ENCODE measurements at regions not wholly inside any gene's neighbourhood (a gene's known extent, or its start where the extent isn't known, plus 50 kb on each side); places are given as distances from the start of the nearest gene placed in this dataset.
"Not testable (repeated sequence)": the region's sequence is repeated elsewhere in the genome, so short reads cannot be mapped to it uniquely, and the experiment has no call there.

DNA sequence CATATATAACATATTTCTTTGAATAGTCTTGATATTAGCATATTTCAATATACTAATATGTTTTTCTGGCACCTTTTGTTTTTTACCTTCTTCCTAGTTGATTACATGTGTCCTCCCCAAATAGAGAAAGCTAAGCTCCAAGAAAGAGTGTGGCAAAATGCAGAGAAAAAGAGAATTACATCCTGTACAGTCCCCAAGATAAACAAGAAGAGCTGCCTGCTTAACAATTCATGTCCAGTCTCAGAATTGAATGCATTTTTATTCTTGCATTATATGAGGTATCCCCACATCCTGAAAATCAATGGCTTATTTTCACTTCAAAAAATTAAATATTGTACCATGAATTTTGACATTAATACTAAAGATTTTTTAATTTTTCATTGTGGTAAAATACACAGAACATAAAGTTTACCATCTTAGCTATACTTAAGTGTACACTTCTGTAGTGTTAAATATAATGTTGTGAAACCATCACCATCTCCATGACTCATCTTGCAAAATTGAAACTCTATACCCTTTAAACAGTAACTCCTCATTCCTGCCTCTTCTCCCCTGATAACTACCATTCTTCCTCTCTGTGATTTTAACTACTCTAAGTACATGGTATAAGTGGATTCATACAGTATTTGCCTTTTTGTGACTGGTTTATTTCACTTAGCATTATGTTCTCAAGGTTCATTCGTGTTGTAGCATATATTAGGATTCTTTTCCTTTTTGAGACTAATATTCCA is 490.3 kb downstream of the COL12A1 start:
- no peak for DNase-seq (ENCODE audit: low spot score)

DNA sequence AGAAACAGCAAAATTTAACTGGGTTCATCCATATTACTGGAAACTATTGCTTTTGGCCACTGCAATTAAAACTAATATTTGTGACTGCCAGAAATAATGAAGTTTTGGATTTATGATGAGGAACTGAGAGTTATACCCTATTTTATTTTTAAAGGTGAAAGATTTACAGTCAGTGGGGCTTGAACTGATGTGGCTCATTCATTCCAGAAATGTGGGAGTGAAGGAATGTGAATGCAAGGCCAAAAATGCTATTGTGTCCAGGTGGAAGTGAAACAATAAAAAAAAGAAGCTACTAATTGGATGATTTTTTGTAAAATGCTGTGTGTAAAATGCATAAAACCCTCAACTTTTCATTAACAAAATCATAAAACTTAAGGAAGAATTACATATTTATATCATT is 491.9 kb downstream of the COL12A1 start:
- no peak for DNase-seq (ENCODE audit: low spot score)

DNA sequence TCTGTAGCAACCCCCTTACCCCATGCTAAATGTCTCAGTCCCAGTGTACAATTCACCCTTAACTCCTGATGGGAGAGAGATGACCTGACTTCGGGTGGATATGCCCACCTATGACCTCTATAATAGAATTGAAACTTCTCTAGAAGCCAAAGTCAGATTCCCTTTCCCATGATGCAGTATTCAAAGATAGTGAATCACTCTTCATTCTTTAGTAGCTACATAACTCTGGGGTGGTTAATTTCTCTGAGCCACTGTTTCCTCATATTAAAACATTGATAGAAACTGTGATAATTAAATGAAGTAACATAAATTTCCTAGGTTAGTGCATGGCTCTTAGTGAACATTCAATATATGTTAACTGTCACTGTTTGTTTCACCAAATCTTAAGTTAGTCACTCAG is 500.4 kb downstream of the COL12A1 start:
- no peak for DNase-seq (ENCODE audit: low spot score)

DNA sequence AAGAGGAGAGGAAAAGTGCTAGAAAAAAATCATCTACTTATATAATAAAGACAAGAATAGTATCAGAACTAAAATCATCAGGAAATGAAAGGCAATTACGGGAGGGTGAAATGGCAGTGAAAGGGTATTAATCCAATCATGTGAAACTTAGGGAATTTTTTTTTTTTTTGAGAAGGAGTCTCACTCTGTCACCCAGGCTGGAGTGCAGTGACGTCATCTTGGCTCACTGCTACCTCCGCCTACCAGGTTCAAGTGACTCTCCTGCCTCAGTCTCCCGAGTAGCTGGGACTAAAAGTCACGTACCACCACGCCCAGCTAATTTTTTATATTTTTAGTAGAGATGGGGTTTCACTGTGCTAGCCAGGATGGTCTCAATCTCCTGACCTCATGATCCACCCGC is 501.3 kb downstream of the COL12A1 start:
- DNase-seq (ENCODE audit: low spot score), result not testable (repeated sequence)

DNA sequence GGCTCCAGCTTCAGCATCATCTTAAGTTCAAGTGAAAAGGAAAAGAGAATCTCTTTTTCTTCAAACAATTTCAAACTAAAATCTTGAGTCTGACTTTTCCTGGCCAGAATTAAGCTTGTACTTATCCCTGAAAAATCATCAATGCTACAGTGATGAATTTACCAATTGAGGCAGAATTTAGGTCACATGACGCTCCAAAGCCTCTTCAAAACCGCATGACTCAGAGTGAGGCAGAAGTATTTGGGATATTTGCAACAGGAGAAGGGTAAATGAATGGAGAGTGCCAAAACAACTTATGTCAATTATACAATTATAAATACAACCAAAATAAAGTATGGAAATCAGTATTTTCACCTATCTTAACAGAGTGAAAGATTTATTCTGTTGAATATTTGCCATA is 515.5 kb downstream of the COL12A1 start:
- no peak for DNase-seq (ENCODE audit: low spot score)

DNA sequence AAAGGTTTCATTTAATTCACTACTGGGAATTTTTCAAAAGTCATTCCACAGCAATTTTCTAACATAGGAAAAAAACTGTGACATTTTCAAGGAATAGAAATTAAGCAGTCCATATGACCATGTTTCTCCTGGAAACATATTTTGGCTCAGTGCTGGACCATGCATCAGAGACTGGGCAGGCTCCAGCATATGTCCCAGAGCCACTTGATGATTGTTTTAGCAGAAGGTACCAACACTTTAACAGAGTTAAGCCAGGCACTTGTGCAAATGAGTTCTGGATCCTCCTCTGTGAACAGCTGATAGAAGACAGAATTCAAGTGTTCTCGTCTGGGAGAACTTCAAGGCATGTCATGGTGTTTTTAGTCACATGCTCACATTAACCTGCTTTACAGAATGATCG is 516.3 kb downstream of the COL12A1 start:
- DNase-seq (ENCODE audit: low spot score), result no peak

DNA sequence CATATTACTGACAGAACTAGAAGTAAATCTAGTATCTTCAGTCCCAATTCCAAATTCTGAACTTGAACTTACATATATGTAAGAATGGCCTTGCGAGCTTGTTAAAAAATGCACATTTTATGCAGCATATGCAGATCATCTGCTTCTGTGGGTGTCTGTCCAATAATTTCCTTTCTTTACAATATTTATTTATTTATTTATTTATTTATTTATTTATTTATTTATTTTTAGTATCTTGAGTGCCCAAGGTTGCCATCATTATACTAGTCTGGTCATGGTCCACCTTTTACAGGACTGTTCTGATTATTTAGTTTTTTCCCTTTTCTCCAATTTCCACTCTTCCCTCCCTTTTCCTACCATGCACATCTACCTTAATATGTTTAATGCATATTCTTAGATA is 528.4 kb downstream of the COL12A1 start:
- no peak for DNase-seq (ENCODE audit: low spot score)

DNA sequence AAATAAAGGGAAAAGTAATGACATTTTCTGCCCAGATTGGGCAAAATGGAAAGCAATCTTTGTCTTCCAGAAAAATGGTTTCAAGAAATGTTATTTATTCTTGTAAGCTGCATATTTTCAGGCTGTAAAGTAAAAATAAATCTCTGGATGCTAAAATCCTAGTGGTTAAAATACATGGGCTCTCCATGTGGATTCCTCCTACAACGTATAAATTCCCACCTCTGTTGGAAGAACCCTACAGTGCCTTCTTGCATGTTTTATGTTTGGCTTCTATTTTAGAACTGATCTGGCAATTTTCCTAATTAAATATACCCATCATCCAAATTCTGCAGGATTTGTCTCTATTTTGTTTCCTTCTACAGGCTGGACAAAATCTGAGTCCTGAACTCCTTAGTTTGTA is 528.9 kb downstream of the COL12A1 start:
- no peak for DNase-seq (ENCODE audit: low spot score)

DNA sequence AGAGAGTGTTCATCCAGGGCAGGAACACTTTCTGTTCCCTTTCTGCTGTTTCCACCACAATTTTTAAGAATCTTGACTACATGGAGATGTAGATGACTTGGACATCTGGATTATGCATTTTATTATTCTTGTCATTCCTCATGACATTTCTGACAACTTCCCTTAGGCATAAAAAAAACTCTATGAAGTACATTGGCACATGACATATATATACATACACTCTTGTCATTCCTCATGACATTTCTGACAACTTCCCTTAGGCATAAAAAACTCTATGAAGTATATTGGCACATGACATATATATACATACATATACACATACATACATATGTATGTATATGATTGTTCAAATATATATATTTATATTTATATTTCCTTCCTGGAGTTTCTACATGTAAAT is 531.5 kb downstream of the COL12A1 start:
- no peak for DNase-seq (ENCODE audit: low spot score)

DNA sequence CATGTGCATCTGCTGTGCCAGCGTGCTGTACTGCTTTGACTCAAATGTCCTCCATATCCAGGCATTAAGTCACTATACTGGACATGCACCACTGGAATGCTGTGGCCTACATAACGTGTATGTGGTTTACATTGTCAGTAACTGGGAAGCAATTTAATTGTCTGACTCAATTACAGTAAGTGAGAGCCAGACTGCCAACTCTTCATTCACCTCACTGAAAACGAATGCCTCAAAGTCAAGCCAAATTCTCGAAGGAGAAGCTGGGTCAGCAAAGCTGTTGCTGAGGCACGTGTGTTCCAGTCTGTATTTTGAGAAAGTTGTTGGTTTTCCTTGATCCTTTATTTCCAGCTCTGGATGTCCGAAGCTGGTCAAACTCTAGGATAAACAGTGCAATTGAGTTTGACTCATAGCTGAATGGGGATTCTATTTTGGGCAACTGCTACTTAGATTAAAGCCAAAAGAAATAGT is 534.3 kb downstream of the COL12A1 start:
- no peak for DNase-seq (ENCODE audit: low spot score)

DNA sequence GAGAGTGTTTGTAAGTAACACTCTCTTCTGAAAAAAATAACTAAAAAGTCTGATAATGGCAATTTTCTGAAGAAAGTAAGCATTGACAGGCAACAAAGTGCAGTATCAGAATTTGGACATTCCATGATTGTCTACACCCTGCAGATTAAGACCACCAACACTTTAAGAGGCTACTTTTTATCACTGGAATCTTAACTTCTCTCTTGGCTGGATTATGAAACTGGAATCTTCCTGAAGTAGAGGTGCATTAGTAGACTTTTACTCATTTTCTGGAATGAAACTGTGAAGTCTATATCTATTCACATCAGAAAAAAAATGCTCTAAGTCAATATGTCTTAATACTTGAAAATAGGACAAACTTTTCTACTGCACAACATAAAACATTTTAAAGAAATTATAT is 547.5 kb downstream of the COL12A1 start:
- DNase-seq (ENCODE audit: low spot score), result no peak

DNA sequence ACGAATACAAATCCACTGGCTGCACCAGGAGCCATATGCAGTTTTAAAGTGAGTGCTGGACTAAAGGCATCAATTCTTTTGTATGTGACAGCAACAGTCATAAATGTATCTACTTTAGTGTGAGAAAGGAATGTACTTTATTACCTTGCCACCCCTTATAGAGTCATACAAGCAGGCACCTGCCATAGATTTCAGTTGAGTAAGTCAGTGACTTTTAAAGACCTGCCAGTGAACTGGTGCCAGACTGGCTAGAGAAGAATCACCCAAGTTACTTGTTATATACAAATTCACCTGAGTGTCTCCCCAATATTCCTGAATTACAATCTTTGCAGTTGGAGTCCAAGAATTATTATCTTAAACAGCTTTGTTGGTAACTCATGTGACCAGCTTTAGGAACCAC is 547.9 kb downstream of the COL12A1 start:
- no peak for DNase-seq (ENCODE audit: low spot score)

DNA sequence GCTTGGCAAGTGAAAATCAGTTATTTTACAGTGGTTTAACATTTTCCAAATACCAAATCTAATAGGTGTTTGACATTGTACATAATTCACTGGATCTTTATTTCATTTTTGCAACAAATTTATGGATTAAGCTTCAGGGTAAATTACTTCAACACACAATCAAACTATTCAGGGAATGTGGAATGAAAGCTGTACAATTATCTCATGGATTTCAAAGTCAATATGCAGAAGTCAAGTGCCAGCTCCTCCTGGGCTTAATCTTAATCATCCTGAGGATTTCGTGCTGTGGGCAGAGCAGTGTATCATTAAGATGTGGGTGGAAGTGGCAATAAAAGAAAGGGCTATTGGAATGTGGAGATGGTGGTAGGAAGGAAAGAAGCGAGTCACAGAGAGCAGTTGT is 548.8 kb downstream of the COL12A1 start:
- no peak for DNase-seq (ENCODE audit: low spot score)

DNA sequence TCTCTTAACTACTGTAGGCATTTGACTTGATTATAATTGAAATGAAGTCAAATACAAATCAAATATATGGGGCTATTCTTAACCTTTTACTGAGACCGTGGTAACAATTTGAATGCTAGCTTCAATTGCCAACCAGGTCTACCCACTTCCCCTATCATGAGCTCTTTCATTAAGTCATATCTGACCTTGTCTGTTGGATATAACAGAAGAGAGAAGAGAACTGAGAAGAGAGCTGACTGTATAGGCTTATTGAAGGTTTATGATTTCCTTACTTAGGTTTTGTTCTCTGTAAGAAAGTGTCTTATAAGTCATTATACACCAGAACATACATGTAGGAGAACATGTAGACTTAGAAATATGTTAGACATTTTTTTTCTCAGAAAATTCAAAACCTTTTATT is 549.4 kb downstream of the COL12A1 start:
- DNase-seq (ENCODE audit: low spot score), result no peak

DNA sequence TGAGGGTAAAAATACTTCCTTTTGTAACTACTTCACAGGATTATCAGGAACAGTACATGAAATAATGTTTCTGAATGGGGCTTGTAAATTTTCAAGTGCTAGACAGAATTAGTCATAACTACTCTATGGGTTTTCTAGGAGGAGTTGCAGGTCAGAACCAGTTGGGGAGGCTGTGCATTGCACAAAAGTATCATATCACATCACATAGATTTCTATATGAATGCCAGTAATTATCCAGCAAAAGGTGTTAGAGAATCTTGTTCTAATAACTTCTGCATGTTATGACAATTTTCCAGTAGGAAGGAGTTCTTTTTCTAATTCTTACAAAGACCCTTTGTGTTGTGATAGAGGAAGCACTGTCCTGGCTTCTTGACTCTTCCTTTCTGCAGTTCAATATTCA is 551.6 kb downstream of the COL12A1 start:
- no peak for DNase-seq (ENCODE audit: low spot score)

DNA sequence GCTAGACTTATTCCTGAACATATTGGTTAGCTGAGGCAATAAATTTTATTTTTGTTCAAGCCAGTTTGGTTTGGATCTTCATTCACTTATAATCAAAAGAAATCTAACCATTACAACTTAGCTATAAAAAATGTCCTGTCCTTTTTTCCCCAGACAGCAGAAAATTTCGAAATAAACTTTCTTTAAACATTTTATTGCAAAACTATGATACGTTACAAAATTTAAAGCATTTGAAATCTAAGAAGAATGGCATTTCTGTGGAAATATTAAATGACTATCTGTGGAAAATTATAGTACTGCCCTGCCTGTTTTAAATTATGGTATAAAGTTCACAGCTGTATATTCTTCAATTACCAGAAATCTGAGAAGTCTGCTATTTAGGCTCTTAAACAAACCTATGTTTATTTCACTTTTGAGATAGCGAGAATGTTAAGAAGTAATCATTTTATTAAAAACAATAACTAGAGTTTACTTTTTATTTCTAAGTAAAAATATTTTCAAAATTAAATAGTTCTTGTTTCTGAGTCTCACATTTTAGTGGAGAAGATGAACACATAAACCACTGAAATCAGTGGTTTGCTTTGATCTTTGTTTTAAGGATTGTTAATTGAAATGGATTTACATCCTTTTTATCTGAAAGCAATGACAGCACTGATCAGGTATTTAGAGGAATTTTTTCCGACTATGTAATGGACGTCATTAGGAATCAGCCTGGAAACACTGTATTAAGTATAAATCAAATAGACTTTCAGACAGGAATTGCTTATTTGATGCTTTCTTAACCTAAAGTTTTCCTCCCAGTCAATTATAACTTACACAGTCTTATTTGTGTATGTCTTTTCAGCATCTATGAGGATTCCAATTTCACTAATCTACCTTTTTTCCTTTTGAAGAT is 553.7 kb downstream of the COL12A1 start:
- DNase-seq (ENCODE audit: low spot score), result no peak

DNA sequence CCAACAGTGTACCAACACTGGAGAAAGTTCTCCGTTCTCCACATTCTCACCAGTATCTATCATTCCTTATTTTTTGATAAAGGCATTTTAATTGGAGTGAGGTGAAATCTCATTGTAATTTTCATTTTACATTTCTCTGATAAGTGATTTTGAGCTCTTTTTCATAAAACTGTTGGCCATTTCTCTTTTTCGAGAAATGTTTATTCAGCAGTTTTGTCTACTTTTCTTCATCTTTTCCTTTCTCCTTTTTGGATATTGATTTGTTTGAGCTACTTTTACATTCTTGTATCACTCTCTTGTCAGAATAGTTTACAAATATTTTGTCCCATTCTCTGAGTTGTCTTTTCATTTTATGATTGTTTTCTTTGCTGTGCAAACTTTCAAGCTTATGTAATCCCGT is 555.2 kb downstream of the COL12A1 start:
- no peak for DNase-seq (ENCODE audit: low spot score)

DNA sequence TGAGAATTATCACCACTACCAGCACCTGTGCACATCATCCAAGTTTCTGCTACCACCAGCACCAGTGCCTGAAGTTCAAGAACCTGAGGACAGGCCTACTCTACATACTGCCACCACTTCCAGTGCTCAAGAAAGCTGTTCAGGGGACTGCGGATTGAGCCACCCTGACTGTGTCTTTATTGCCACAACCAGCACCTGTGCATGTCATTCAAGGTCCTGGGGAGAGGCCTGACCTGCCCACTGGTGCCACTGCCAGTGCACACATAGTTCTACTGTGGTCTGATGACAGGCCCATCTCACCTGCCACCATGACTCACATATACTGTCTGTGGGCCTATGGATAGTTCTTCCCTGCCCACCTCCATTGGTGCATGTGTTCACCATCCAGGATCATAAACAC is 559.4 kb downstream of the COL12A1 start:
- no peak for DNase-seq (ENCODE audit: low spot score)

DNA sequence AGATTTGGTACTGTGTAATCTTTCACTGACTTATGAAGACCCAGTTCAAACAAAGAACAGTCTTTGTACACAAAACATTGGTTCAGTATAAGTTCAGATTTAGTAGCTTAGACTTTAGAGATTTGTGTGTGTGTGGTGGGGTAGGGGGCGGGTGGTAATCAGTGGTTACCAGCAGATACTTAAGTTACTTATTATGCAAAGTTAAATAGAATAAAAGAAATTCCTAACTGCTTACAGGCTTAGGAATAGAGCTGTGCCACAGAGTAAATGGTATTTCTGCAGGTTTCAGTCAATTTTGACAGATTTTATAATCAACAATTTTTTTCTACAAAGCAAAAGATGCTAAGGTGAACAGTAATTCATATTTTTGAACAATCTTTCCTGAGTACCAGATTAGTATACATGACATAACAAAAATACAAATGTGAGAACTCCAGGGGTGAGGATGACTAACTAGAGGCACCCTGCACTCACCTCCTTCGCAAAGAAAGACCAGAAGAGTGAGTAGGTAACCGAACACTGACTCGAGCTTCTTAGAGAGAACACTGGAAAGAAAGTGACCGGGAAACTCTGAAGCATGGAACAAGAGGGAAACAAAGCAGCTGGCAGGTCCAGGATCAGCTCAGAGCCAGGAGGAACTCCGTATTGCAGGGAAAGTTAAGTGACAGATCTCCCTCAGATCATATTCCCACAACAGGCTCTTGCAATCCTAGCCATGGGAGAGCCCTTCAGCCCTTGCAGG is 560.6 kb downstream of the COL12A1 start:
- DNase-seq (ENCODE audit: low spot score), result peak; percentile 41

DNA sequence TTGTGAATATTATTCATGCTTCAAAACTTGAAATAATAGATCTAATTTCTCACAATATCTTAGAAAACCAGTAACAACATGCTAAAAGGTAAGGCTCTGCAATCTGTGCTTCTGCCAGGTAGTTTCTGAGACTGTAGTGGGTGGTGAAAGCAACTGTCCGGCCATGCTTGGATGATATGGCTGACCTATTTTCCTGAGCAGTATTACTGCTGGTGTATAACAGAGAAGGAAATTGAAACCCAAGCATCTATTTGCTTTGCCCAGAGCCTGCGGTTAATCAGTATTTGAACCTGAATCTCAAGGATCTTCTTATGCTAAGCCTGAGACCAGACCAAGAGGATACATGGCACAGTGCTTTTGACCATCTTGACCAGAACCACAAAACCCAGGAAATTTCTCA is 563.8 kb downstream of the COL12A1 start:
- no peak for DNase-seq (ENCODE audit: low spot score)

DNA sequence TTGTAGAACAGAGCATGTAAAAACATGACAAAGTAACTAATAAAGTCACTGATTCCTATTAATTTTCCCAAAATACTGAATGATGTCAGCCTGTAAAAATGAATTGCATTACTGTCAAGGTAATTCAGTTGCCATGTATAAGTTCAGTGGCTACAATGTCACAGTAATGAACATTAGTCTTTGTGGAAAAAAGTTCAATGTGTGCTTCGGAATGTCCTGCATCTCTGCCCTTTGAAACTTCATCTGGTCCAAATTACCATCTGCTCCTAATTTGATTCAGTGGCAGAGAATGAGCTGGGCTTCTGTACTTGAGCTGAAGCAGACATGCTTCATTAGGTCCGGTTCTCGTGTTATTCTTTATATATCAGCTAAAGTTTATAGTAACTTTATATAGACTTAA is 567.4 kb downstream of the COL12A1 start:
- DNase-seq (ENCODE audit: low spot score), result no peak

DNA sequence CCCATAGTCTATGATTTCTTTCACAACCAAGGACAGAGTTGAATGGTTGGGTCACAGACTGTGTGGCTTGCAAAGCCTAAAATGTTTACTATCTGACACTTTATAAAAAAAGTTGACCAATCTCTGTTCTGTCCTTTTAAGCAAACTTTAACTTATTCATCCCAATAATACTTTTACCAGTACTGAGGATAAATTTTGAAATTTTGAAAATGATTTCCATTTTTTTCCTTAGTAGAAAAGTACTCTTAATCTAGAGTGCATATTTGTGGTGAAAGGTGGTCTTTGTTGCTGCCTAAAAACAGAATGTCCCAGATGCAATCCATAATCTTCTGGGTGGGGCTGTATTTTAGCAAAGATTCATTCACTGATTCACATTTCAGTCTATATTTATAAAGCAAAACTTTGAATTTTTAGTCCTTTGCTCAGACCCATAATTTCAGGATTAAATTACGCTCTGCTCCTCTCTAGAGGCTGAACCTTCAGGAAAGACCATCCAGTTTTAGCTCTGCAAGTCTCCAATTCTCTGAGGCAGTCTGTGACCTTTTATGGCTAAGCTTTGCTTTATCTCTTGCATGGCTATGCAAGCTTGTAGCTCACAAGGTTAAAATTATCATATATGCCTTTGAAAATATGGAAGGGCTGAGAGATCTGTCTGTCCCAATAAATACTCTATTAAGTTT is 573.5 kb downstream of the COL12A1 start:
- no peak for DNase-seq (ENCODE audit: low spot score)

All from ecto neural progenitor cell (in vitro differentiated cells).